ENCODE measurements at regions not wholly inside any gene's neighbourhood (a gene's known extent, or its start where the extent isn't known, plus 50 kb on each side); places are given as distances from the start of the nearest gene placed in this dataset.

GRCh38 chr20:36099106-36099505 is 55.4 kb upstream of the EPB41L1 start:
- Histone ChIP-seq H2AFZ (ENCODE audit: low read depth, low read length) (no peak overlapping the region), H3K27ac (ENCODE audit: low read length) (no peak overlapping the region), H3K27me3 (ENCODE audit: insufficient read depth, low read depth, low read length) (no peaks in the 10 kb centered on the region), H3K4me2 (ENCODE audit: low read length) (no peak overlapping the region), H3K36me3 (ENCODE audit: insufficient read depth, low read length) (no peaks in the 10 kb centered on the region), H3K9ac (ENCODE audit: low read length) (no peak overlapping the region), H3K9me3 (ENCODE audit: low read length) (no peaks in the 10 kb centered on the region), H3K4me3 (ENCODE audit: low read length) (no peak overlapping the region), H3F3A (ENCODE audit: insufficient read depth, low read length, poor library complexity, severe bottlenecking) (no peaks in the 10 kb centered on the region), H4K20me1 (ENCODE audit: insufficient read depth) (no peaks in the 10 kb centered on the region), H3K79me2 (replicated peaks; ENCODE audit: insufficient read depth, low read length) (peaks cover 30% of the 10 kb centered on the region), H3K9me2 (ENCODE audit: insufficient read depth, low read length) (no peaks in the 10 kb centered on the region)
- TF ChIP-seq TAF1 (IDR thresholded peaks at IDR 0.05; ENCODE audit: low read depth) (no peak), SMC3 (conservative IDR thresholded peaks at IDR 0.05; ENCODE audit: poor library complexity) (no peak), EZH2 (IDR thresholded peaks at IDR 0.05; ENCODE audit: borderline replicate concordance, insufficient read depth, low read length, poor library complexity, severe bottlenecking) (no peak), POLR2AphosphoS5 (IDR thresholded peaks at IDR 0.05) (no peak), EP300 (conservative IDR thresholded peaks at IDR 0.05; ENCODE audit: poor library complexity, severe bottlenecking) (no peak), RAD21 (conservative IDR thresholded peaks at IDR 0.05) (no peak), REST (IDR thresholded peaks at IDR 0.05; ENCODE audit: borderline replicate concordance) (no peak), MXI1 (conservative IDR thresholded peaks at IDR 0.05; ENCODE audit: poor library complexity, severe bottlenecking) (no peak)
- TF ChIP-seq, protein P1, sequence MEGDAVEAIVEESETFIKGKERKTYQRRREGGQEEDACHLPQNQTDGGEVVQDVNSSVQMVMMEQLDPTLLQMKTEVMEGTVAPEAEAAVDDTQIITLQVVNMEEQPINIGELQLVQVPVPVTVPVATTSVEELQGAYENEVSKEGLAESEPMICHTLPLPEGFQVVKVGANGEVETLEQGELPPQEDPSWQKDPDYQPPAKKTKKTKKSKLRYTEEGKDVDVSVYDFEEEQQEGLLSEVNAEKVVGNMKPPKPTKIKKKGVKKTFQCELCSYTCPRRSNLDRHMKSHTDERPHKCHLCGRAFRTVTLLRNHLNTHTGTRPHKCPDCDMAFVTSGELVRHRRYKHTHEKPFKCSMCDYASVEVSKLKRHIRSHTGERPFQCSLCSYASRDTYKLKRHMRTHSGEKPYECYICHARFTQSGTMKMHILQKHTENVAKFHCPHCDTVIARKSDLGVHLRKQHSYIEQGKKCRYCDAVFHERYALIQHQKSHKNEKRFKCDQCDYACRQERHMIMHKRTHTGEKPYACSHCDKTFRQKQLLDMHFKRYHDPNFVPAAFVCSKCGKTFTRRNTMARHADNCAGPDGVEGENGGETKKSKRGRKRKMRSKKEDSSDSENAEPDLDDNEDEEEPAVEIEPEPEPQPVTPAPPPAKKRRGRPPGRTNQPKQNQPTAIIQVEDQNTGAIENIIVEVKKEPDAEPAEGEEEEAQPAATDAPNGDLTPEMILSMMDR (IDR thresholded peaks at IDR 0.05; ENCODE audit: poor library complexity, severe bottlenecking): no peak

DNA sequence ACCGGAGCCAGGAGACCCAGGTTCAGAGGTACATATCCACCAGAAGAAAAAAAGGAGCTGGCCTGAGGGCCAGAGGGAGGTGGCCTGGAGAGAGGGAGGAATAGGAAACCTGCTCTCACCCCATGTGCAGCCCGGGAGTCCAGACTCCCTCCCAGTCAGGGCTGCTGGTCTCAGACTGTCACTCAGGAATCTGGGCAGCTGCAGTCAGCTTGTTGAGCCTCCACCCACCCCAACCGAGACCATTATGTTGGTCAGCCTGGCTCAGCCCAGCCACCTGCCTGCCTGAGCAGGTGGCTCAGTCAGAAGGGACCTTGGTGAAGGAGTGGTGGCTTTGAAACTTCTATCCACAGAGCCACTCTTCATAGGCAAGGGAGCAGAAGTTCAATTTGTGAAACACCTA is 53.3 kb upstream of the EPB41L1 start:
- Histone ChIP-seq H3K9me3 (ENCODE audit: low read length) (no peaks in the 10 kb centered on the region), H3K79me2 (replicated peaks; ENCODE audit: insufficient read depth, low read length) (peaks cover 20% of the 10 kb centered on the region), H3K4me3 (ENCODE audit: low read length) (no peak overlapping the region), H3K9ac (ENCODE audit: low read length) (no peak overlapping the region), H3K36me3 (ENCODE audit: insufficient read depth, low read length) (no peaks in the 10 kb centered on the region), H3K4me2 (ENCODE audit: low read length) (no peak overlapping the region), H3F3A (ENCODE audit: insufficient read depth, low read length, poor library complexity, severe bottlenecking) (no peaks in the 10 kb centered on the region), H3K27me3 (ENCODE audit: insufficient read depth, low read depth, low read length) (no peaks in the 10 kb centered on the region), H3K9me2 (ENCODE audit: insufficient read depth, low read length) (no peaks in the 10 kb centered on the region), H2AFZ (ENCODE audit: low read depth, low read length) (no peak overlapping the region), H3K27ac (ENCODE audit: low read length) (no peak overlapping the region), H4K20me1 (ENCODE audit: insufficient read depth) (no peaks in the 10 kb centered on the region)
- no peak for TF ChIP-seq SMC3 (conservative IDR thresholded peaks at IDR 0.05; ENCODE audit: poor library complexity)
- TF ChIP-seq EZH2 (IDR thresholded peaks at IDR 0.05; ENCODE audit: borderline replicate concordance, insufficient read depth, low read length, poor library complexity, severe bottlenecking): no peak
- TF ChIP-seq POLR2AphosphoS5 (IDR thresholded peaks at IDR 0.05): no peak
- TF ChIP-seq, protein P1 (IDR thresholded peaks at IDR 0.05; ENCODE audit: poor library complexity, severe bottlenecking): no peak
- TF ChIP-seq EP300 (conservative IDR thresholded peaks at IDR 0.05; ENCODE audit: poor library complexity, severe bottlenecking): no peak
- no peak for TF ChIP-seq RAD21 (conservative IDR thresholded peaks at IDR 0.05)
- no peak for TF ChIP-seq TAF1 (IDR thresholded peaks at IDR 0.05; ENCODE audit: low read depth)
- TF ChIP-seq MXI1 (conservative IDR thresholded peaks at IDR 0.05; ENCODE audit: poor library complexity, severe bottlenecking): no peak
- TF ChIP-seq REST (IDR thresholded peaks at IDR 0.05; ENCODE audit: borderline replicate concordance): no peak

Data from neural cell (in vitro differentiated cells).